Neural progenitor cell (in vitro differentiated cells): ENCODE measurements at regions not wholly inside any gene's neighbourhood (a gene's known extent, or its start where the extent isn't known, plus 50 kb on each side); places are given as distances from the start of the nearest gene placed in this dataset.

Experiments used
- EZH2phosphoT487 ChIP-seq: fragments of 200-600 bp; sonication (generic); IDR thresholded peaks from 2 replicates; pipeline ENCODE4 v1.6.1; 2017; ENCODE audit warnings: antibody characterized with exemption
- TF ChIP-seq, protein P1 (sequence below): fragments of 200-600 bp; sonication (generic); IDR thresholded peaks from 2 replicates; pipeline ENCODE4 v1.5.1; 2017; ENCODE audit warnings: antibody characterized with exemption, mild to moderate bottlenecking

DNA sequence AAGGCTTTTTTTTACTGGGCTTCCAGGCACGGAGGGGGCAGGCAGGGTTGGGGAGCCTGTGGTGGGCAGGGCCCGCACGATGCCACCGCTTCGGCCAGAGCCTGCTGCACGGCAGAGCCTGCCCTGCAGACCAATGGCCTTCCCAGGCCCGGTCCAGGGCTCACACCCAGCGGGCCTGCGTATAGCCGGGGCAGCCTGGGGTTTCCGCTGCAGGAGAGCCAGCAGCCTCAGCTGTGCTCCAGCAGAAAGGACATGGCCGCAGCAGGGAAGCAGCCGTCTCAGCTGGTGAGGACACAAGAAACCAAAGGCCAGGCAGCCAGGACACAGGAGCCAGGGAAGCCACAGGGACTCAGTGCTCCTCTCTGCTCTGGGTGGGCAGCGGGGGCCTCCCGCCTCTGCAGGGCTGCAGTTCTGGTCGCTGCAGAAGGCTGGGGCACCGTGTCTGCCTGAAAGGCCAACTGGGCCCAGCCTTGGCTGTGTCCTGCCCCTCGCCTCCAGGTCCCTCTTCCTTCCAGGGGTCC is 90.6 kb downstream of the TTLL2 start:
- TF ChIP-seq, protein P1, sequence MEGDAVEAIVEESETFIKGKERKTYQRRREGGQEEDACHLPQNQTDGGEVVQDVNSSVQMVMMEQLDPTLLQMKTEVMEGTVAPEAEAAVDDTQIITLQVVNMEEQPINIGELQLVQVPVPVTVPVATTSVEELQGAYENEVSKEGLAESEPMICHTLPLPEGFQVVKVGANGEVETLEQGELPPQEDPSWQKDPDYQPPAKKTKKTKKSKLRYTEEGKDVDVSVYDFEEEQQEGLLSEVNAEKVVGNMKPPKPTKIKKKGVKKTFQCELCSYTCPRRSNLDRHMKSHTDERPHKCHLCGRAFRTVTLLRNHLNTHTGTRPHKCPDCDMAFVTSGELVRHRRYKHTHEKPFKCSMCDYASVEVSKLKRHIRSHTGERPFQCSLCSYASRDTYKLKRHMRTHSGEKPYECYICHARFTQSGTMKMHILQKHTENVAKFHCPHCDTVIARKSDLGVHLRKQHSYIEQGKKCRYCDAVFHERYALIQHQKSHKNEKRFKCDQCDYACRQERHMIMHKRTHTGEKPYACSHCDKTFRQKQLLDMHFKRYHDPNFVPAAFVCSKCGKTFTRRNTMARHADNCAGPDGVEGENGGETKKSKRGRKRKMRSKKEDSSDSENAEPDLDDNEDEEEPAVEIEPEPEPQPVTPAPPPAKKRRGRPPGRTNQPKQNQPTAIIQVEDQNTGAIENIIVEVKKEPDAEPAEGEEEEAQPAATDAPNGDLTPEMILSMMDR, result no peak
- TF ChIP-seq EZH2phosphoT487, result no peak
